DMS153 treated with DMSO at 0.1 percent for 48 hours (cell line): ENCODE measurements at regions not wholly inside any gene's neighbourhood (a gene's known extent, or its start where the extent isn't known, plus 50 kb on each side); places are given as distances from the start of the nearest gene placed in this dataset.

Source experiments
- DNase-seq: peaks from one replicate; lab custom pipeline; 2025; ENCODE audit not compliant: unreplicated experiment; lab: John Stamatoyannopoulos, UW

GRCh38 chr15:38692789-38693062 is 128.1 kb upstream of the RASGRP1 start:
- no peak for DNase-seq

DNA sequence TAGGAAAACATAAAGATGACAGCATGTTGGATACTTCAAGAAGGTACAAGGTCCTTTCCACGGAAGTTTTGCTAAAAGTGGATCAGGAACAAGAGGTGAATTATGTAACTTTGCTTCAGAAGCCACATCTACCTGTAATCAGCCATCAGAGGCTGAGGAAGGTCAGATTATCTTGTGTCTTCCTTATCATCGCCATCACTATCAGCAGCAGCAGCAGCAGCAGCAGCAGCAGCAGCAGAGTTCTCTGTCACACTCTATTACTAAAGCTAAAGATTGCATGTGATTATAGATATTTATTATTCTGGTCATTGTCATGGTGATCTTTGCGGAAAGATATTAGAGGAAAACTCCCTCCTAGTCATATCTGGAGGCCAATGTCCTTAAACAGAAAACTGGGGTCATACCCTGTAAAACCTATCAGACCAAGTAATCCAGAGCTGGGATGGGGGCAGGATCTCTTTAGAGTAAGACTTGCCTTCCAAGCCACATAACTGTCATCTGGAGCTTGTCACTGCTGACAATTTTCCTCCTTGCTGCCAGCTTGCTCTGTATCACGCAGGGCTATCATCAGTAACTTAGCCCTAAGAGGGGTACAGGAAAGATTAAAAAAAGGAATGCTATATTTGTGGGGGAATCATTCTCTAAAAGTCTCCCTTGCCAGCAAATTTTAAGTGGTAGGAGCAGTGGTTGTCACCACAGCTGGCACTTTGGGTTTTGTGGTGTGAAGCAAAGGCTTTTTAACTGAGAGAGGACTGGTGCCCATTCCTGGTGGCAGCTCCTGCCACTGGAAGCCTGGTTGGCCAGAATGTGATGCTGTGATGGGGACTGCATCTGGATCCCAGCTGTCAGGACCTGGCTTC is 130.9 kb upstream of the RASGRP1 start:
- DNase-seq = no peak

GRCh38 chr15:38696109-38696727 is 131.6 kb upstream of the RASGRP1 start:
- DNase-seq = no peak

- DNase-seq = no peak
Measured at GRCh38 chr15:38696790-38697495, 132.3 kb upstream of the RASGRP1 start.

DNA sequence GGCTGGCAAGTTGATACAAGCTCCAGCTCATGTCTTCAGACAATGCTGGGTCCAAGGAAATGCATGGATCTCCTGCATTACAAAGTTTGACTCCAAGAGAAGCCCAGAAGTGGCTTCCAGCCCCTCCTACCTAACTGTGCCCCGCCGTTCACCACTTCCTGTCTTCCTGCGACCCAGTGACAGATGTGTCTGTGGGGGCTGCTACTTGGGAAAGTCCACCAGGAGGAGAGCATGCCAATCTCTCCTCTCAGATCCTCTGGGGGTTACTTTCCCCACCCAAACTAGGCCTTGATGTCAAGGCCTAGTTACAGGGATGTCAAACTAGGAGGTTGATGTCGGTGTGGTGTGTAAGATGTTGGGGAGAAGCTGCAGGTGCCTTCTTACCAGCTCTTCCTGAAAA is 133.6 kb upstream of the RASGRP1 start:
- no peak for DNase-seq

DNA sequence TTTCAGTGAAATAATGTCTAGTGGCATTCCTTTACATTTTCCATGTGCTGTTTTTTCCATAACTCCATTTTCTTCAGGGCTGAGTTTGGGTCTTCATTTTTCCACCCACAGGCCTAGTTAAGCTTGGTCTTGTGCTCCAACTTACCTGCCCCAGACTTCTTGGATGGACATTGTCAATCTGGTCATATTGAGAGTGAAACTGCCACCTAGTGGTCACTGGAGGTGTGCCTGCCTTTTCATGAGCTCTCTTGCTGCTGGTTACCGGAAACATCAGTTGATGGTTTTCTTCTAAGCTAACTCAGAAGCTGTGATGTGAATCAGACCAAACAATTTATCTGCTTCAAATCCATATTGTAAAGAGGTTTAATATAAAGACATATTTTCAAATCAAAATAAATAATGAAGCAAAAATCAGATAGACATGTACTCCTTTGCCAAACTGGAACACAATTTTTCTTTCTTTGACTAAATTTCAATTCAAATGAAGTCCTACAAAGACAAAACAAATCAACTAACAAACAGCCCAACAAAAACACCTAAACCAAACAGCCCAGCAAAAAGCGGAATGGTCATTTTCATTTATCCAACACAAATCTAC is 135.1 kb upstream of the RASGRP1 start:
- DNase-seq = peak; percentile 36

- DNase-seq = no peak
Measured at GRCh38 chr15:38701149-38701548, 136.5 kb upstream of the RASGRP1 start.

DNA sequence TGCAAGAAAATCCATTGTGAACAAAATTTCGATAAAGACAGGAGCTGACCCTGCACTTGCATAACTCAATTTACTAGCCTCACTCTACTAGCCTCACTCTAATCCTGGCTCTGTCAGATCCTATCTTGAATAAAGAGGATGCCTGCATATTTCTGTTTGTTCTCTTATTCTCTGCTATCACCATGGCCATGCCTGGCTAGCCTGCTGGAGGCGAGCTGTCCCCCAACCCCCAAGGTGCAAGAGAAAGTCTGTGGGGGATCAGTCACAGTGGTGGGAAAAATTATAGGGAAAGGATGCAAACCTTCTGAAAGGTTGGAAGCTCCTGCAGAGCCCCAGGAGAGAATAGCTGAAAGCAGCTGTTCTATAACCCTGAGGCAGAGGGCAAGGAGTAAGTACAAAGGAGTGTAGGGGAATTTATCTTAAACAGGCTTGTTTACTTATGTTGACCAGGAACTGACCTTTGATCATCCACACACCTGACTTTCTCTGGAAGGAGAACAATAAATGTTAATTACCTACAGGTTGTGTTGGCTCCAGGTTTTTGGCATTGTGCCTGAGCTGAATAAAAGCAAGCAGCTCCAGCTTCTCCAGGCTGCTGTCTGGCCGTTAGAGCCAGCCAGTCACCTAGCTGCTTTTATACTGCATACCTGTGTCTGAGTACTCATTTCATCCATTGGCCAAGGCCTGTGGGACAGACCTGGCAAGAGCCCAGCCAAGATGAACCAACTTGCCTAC is 137.7 kb upstream of the RASGRP1 start:
- DNase-seq = peak; percentile 9

- DNase-seq = no peak
Measured at GRCh38 chr15:38705436-38706219, 141.0 kb upstream of the RASGRP1 start.

DNA sequence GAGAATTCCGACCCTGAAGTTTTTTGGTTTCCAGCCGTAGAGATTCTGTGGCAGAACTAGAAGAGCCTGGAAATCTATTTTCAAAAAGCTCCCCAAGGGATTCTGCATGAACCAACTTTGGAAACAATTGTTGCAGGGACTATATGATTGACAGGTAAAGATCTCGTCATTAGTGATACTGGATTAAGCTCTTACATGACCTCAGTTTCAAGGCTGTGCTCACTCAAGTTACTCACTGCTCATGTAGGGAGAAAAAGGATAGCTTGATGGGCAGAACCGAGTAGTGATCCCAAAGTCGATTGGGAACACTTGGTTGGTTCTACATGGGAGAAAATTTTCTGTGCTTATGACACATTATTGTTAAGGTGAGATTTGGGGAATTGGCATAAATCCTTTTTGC is 142.3 kb upstream of the RASGRP1 start:
- DNase-seq = no peak

GRCh38 chr15:38707802-38708671 is 143.4 kb upstream of the RASGRP1 start:
- DNase-seq = peak; percentile 10

DNA sequence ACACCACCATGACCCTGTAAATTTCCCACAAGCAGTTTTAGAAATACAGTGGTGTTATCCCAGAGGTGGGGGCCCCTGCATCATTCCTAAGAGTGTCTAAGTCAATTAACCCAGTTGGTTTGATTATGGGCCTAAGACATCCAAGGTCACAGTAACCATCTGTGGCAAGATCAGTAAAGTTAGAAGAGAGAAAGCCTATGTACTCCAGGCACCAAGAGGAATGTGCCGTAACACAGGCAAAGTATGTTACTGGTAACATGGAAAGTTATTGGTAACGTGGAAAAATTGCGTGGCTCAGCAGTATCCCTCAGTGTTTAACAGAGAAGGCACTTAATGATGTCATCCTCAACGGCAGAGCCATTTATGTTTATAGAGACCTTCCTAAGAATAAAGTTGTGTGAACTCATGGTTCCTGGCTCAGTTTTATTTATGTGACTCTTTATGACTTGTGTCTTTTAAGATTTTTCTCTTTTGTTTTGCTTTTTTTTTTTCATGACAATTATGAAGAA is 144.1 kb upstream of the RASGRP1 start:
- DNase-seq = no peak

GRCh38 chr15:38709196-38709595 is 144.6 kb upstream of the RASGRP1 start:
- no peak for DNase-seq

- no peak for DNase-seq
Measured at GRCh38 chr15:38714309-38715072, 149.9 kb upstream of the RASGRP1 start.

- no peak for DNase-seq
Measured at GRCh38 chr15:38720893-38721567, 156.4 kb upstream of the RASGRP1 start.

- no peak for DNase-seq
Measured at GRCh38 chr15:38721568-38721945, 156.9 kb upstream of the RASGRP1 start.

DNA sequence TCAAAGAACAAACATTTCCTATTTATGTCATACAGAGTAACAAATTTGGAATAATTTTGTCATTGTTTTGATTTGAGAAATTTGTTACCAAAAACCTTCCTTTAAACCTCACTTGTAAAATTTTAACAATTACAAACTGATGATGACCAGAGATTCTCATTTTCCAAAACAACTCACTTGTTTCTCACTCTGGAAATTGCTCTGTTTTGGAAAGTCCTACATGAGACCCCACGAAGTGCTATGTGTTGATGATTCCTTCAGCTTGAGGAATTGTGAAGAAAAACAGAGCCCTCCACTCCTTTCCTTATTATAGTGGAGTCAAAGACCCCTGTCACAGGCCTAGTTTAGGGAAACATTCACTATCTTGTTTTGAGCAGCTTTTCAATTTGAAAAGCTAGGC is 157.6 kb upstream of the RASGRP1 start:
- DNase-seq = no peak

DNA sequence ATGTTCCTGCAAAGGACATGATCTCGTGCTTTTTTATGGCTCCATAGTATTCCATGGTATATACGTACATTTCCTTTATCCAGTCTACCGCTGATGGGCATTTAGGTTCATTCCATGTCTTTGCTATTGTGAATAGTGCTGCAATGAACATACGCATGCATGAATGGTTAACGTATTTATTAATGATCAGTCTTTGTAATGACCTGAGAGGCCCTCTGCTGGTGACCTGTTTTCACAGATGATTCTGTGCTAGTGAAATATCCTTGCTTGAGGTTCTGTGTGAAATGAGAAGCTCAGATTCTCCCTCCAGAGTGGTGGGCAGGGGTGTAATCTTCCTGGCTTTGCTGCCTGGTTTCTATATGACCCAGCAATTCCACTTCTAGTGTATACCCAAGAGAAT is 160.2 kb upstream of the RASGRP1 start:
- DNase-seq = no peak
